Stimulated activated CD4-positive, alpha-beta T cell treated with anti-CD3 and anti-CD28 coated beads, TNF-alpha, amount 100 ng/mL, for 4 hours (primary cell): ENCODE measurements at regions not wholly inside any gene's neighbourhood (a gene's known extent, or its start where the extent isn't known, plus 50 kb on each side); places are given as distances from the start of the nearest gene placed in this dataset.
"Not testable (repeated sequence)": the region's sequence is repeated elsewhere in the genome, so short reads cannot be mapped to it uniquely, and the experiment has no call there.

Experiments used
- DNase-seq, 3 experiments: peaks; one replicate each; pipeline ENCODE4 v3.0.0-alpha.2; 2020; ENCODE audit warnings: low read depth in 3 of 3

- no peak for DNase-seq
Measured at GRCh38 chr10:111579473-111579872, 502.6 kb downstream of the ADRA2A start.

- DNase-seq: no peak
Measured at GRCh38 chr10:111590703-111591102, 513.9 kb downstream of the ADRA2A start.

GRCh38 chr10:111593578-111593977, 516.7 kb downstream of the ADRA2A start:
- no peak for DNase-seq

- no peak for DNase-seq
Measured at GRCh38 chr10:111595173-111595572, 518.3 kb downstream of the ADRA2A start.

- DNase-seq: peak in 2 of 3 experiments; percentile 0 to 29
Measured at GRCh38 chr10:111598433-111599059, 521.7 kb downstream of the ADRA2A start.

- no peak for DNase-seq
Measured at GRCh38 chr10:111599943-111600342, 523.1 kb downstream of the ADRA2A start.

GRCh38 chr10:111600772-111601171, 523.9 kb downstream of the ADRA2A start:
- DNase-seq: no peak

GRCh38 chr10:111612273-111612672, 535.4 kb downstream of the ADRA2A start:
- DNase-seq: no peak

GRCh38 chr10:111634191-111634590, 549.4 kb downstream of the GPAM start:
- no peak for DNase-seq

- DNase-seq: no peak
Measured at GRCh38 chr10:111646021-111646420, 537.5 kb downstream of the GPAM start.

GRCh38 chr10:111648046-111648445, 535.5 kb downstream of the GPAM start:
- DNase-seq: no peak

GRCh38 chr10:111649080-111649479, 534.5 kb downstream of the GPAM start:
- DNase-seq: not testable (repeated sequence)

- no peak for DNase-seq
Measured at GRCh38 chr10:111650088-111650487, 533.5 kb downstream of the GPAM start.

GRCh38 chr10:111656066-111656465, 527.5 kb downstream of the GPAM start:
- DNase-seq: no peak

GRCh38 chr10:111677759-111678158, 505.8 kb downstream of the GPAM start:
- DNase-seq: no peak

- no peak for DNase-seq
Measured at GRCh38 chr10:111686796-111687195, 496.8 kb downstream of the GPAM start.

GRCh38 chr10:111698711-111699110, 484.9 kb downstream of the GPAM start:
- DNase-seq: no peak

GRCh38 chr10:111703986-111704385, 479.6 kb downstream of the GPAM start:
- DNase-seq: no peak

- DNase-seq: no peak
Measured at GRCh38 chr10:111705021-111705420, 478.5 kb downstream of the GPAM start.

- DNase-seq: no peak
Measured at GRCh38 chr10:111706331-111706730, 477.2 kb downstream of the GPAM start.

- DNase-seq: no peak
Measured at GRCh38 chr10:111707076-111707475, 476.5 kb downstream of the GPAM start.

- DNase-seq: no peak
Measured at GRCh38 chr10:111709603-111710002, 474.0 kb downstream of the GPAM start.

- no peak for DNase-seq
Measured at GRCh38 chr10:111716032-111716431, 467.5 kb downstream of the GPAM start.

- no peak for DNase-seq
Measured at GRCh38 chr10:111724121-111724520, 459.4 kb downstream of the GPAM start.
